Fibroblast of lung (primary cell): ENCODE measurements at regions not wholly inside any gene's neighbourhood (a gene's known extent, or its start where the extent isn't known, plus 50 kb on each side); places are given as distances from the start of the nearest gene placed in this dataset.

ENCODE experiments used
- DNase-seq, 2 donors: peaks; one replicate each; pipeline versions ENCODE4 v3.0.0 to v3.0.0-alpha.2; 2010; ENCODE audit warnings: low read depth in 2 of 2
- H2AFZ ChIP-seq: 2 replicates; pipeline ENCODE4 v1.5.1; 2012; ENCODE audit warnings: low read length, control low read depth, inconsistent platforms
- H3K27ac ChIP-seq: 2 replicates; pipeline ENCODE4 v1.5.1; 2011; ENCODE audit warnings: low read length, control low read depth; ENCODE audit not compliant: insufficient read depth
- H3K27me3 ChIP-seq: 2 replicates; pipeline ENCODE4 v1.5.1; 2011; ENCODE audit warnings: mild to moderate bottlenecking, low read length; ENCODE audit not compliant: control insufficient read depth, insufficient read depth
- H3K36me3 ChIP-seq: 2 replicates; pipeline ENCODE4 v1.5.1; 2011; ENCODE audit warnings: low read length; ENCODE audit not compliant: control insufficient read depth, insufficient read depth
- H3K4me1 ChIP-seq: 2 replicates; pipeline ENCODE4 v1.5.1; 2011; ENCODE audit warnings: low read length; ENCODE audit not compliant: control insufficient read depth, insufficient read depth; ENCODE audit errors: extremely low read depth
- H3K4me2 ChIP-seq: 2 replicates; pipeline ENCODE4 v1.5.1; 2011; ENCODE audit warnings: low read length, control low read depth; ENCODE audit not compliant: insufficient read depth; ENCODE audit errors: extremely low read depth
- H3K4me3 ChIP-seq, 4 experiments: fragments of 200-600 bp in 1 of 4; sonication (generic) in 1 of 4; replicated peaks in 1 of 4; 2 replicates each; pipeline ENCODE4 v1.5.1; 2011 to 2016; ENCODE audit warnings: low read length in 4 of 4, low read depth in 3 of 4, mild to moderate bottlenecking in 3 of 4, control low read depth in 2 of 4, inconsistent platforms in 1 of 4, mixed read lengths in 1 of 4; ENCODE audit not compliant: insufficient read depth in 1 of 4; ENCODE audit errors: control extremely low read depth in 1 of 4
- H3K79me2 ChIP-seq: 2 replicates; pipeline ENCODE4 v1.5.1; 2012; ENCODE audit warnings: mild to moderate bottlenecking, low read length, inconsistent platforms; ENCODE audit not compliant: control insufficient read depth, insufficient read depth
- H3K9ac ChIP-seq: 2 replicates; pipeline ENCODE4 v1.5.1; 2011; ENCODE audit warnings: mild to moderate bottlenecking, low read length, control low read depth; ENCODE audit not compliant: insufficient read depth
- H3K9me3 ChIP-seq: 2 replicates; pipeline ENCODE4 v1.5.1; 2012; ENCODE audit warnings: low read depth, low read length; ENCODE audit not compliant: control insufficient read depth, insufficient read depth
- H4K20me1 ChIP-seq: 2 replicates; pipeline ENCODE4 v1.5.1; 2011; ENCODE audit warnings: low read length; ENCODE audit not compliant: control insufficient read depth, insufficient read depth; ENCODE audit errors: extremely low read depth
- CTCF ChIP-seq, 2 donors: IDR thresholded peaks in 1 of 2; conservative IDR thresholded peaks in 1 of 2; 1 replicate in 1 of 2; 2 replicates in 1 of 2; pipeline ENCODE4 v1.5.1; 2011 to 2012; ENCODE audit warnings: low read length in 2 of 2, control low read depth in 1 of 2, inconsistent platforms in 1 of 2, low read depth in 1 of 2, mild to moderate bottlenecking in 1 of 2
- EZH2 ChIP-seq: IDR thresholded peaks from 2 replicates; pipeline ENCODE4 v1.5.1; 2012; ENCODE audit warnings: low read length, control low read depth, mild to moderate bottlenecking; ENCODE audit errors: missing control alignments

GRCh38 chr18:46393961-46394360, 263.1 kb downstream of the LOXHD1 start:
- H3K27ac ChIP-seq = no peak overlapping the region
- no peak overlapping the region for H3K9ac ChIP-seq
- H3K9me3 ChIP-seq = no peaks in the 10 kb centered on the region
- no peak for TF ChIP-seq EZH2
- TF ChIP-seq CTCF (conservative IDR thresholded peaks at IDR 0.05 in 1 of 2, IDR thresholded peaks at IDR 0.05 in 1 of 2; ENCODE audit: low read depth in 1 of 2, low read length in 2 of 2) = no peak
- H3K4me3 ChIP-seq = no peak overlapping the region
- no peak for DNase-seq
- no peak overlapping the region for H3K4me2 ChIP-seq
- no peaks in the 10 kb centered on the region for H3K36me3 ChIP-seq
- no peaks in the 10 kb centered on the region for H3K4me1 ChIP-seq
- H4K20me1 ChIP-seq = no peaks in the 10 kb centered on the region
- H3K27me3 ChIP-seq = no peaks in the 10 kb centered on the region
- no peak overlapping the region for H2AFZ ChIP-seq
- H3K79me2 ChIP-seq = no peaks in the 10 kb centered on the region

GRCh38 chr18:46395795-46396194, 261.2 kb downstream of the LOXHD1 start:
- DNase-seq = no peak
- TF ChIP-seq EZH2 (no peak), CTCF (conservative IDR thresholded peaks at IDR 0.05 in 1 of 2, IDR thresholded peaks at IDR 0.05 in 1 of 2; ENCODE audit: low read depth in 1 of 2, low read length in 2 of 2) (no peak)

GRCh38 chr18:46397174-46397573, 259.8 kb downstream of the LOXHD1 start:
- no peak for DNase-seq
- Histone ChIP-seq H2AFZ (no peak overlapping the region), H3K4me1 (no peaks in the 10 kb centered on the region), H3K9me3 (no peaks in the 10 kb centered on the region), H3K4me3 (no peak overlapping the region), H3K27ac (no peak overlapping the region), H3K4me2 (no peak overlapping the region), H3K27me3 (no peaks in the 10 kb centered on the region), H3K79me2 (no peaks in the 10 kb centered on the region), H4K20me1 (no peaks in the 10 kb centered on the region), H3K36me3 (no peaks in the 10 kb centered on the region), H3K9ac (no peak overlapping the region)
- TF ChIP-seq EZH2 (no peak), CTCF (conservative IDR thresholded peaks at IDR 0.05 in 1 of 2, IDR thresholded peaks at IDR 0.05 in 1 of 2; ENCODE audit: low read depth in 1 of 2, low read length in 2 of 2) (no peak)

More at GRCh38 chr18:46395795-46396194, 261.2 kb downstream of the LOXHD1 start:
- H3K27ac ChIP-seq = no peak overlapping the region
- H3K27me3 ChIP-seq = no peaks in the 10 kb centered on the region
- no peak overlapping the region for H2AFZ ChIP-seq
- no peaks in the 10 kb centered on the region for H4K20me1 ChIP-seq
- no peak overlapping the region for H3K9ac ChIP-seq
- H3K4me3 ChIP-seq = no peak overlapping the region
- H3K79me2 ChIP-seq = no peaks in the 10 kb centered on the region
- H3K9me3 ChIP-seq = no peaks in the 10 kb centered on the region
- H3K4me1 ChIP-seq = no peaks in the 10 kb centered on the region
- no peaks in the 10 kb centered on the region for H3K36me3 ChIP-seq
- H3K4me2 ChIP-seq = no peak overlapping the region
